Stromal cell of bone marrow (primary cell): ENCODE measurements at regions not wholly inside any gene's neighbourhood (a gene's known extent, or its start where the extent isn't known, plus 50 kb on each side); places are given as distances from the start of the nearest gene placed in this dataset.
"Not testable (repeated sequence)": the region's sequence is repeated elsewhere in the genome, so short reads cannot be mapped to it uniquely, and the experiment has no call there.

ENCODE experiments used
- DNase-seq: peaks from one replicate; pipeline ENCODE4 v3.0.0-alpha.2; 2012; ENCODE audit warnings: low read depth

DNA sequence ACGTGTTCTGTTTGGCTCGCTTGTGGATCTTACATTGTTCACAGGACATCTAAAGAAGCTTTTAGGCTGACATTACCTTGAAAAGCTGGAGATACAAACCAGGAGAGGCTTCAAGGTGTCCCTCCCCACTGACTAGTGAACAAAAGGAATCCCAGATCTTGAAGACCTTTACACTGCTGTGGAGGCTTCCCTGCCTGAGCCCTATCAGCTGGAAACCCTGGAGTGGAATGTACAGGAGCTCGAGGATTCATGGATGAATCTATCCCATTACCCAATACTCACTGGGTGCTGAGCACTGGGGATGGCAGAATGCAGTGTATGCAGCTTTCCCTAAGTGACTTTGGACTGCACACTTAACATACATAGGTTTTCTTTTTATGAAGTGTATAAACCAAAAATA, 82.3 kb upstream of the MFGE8 start:
- DNase-seq = no peak

DNA sequence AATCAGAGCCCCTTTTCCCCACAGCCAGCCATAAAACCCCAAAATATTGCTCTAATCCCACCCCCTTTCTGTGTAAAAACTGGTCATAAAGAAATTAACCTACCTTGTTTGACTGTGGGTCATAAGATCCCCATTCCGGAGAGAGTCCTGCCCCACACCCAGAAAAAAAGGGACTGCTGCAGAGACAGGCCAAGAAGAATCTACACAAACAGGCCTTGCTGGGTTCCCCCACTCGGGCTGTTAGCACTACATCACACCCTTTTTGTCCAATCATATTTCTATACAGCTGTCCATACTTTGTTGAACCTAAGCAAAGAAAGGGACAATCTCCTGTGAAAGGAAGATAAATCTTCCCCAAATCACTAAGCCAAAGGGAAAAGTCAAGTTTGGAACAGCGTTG, 84.4 kb upstream of the MFGE8 start:
- no peak for DNase-seq

DNA sequence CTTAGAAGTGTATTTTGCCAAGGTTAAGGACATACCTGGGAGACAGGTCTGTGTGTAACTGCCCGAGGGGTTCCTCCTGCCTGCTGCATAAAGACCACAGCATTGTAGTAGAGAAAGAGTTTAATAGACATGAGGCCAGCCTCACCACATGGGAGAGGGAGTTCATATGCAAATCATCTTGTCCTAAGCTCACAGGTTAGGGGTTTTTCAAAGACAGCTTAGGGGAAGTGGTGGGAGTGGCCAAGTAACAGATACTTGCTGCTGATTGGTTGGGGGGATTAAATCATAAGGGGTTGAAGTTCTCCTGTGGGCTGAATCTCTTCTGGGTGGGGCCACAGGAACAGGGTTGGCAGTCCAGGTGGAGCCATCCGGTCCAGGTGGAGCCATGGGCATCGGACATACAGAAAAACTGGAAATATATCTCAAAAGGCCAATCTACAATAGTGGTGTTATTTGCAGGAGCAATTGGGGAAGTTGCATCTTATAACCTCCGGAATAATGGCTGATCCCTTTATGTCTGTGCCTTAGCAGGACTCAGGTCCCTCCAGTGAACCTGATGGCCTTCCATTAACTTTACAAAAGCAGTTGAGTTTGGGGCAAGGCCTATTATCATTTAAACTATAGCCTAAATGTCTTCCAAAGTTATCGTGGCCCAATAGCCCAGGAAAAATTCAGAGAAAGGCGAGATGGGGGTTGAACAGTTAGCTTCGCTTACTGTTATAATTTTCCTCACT, 86.0 kb upstream of the MFGE8 start:
- no peak for DNase-seq

DNA sequence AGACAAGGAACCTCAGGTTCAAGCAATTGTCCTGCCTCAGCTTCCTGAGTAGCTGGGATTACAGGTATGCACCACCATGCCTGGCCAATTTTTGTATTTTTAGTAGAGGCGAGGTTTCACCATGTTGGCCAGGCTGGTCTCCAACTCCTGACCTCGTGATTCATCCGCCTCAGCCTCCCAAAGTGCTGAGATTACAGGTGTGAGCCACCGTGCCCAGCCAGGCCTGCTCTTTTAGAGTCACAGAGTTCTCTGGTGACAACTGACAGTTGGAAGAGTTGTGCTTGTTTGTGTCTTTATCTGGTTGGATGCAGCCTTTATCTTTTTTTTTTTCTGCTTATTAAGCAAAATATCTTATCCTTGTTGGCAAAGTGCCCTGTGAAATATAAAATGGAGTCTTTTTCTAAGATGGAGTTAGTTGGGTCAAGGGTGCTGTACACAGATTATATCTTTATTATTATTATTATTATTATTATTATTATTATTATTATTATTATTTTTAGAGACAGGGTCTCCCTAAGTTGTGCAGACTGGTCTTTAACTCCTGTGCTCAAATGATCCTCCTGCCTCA, 86.5 kb upstream of the ABHD2 start:
- DNase-seq = not testable (repeated sequence)

DNA sequence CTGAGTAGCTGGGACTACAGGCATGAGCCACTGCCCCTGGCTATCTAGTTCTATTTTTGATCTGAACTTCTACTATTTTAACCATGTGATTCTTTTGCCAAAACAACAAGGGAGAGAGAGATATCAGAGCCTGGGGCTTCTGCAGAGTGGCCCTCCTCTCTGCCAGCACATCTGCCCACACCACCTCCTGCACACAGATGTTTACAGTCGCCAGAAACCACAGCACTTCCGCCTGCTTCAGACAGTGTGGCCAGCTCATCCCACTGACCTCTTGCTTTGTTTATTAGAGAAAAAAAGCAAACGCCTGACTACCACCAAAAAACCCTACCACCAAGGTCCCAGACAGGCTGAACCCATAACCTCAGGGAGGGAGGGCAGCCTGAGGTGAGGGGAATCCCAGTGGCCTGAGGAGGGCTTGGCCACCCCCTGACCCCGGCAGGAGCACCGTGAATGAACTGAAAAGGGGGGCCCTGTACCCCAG, 85.9 kb upstream of the ABHD2 start:
- DNase-seq = no peak

DNA sequence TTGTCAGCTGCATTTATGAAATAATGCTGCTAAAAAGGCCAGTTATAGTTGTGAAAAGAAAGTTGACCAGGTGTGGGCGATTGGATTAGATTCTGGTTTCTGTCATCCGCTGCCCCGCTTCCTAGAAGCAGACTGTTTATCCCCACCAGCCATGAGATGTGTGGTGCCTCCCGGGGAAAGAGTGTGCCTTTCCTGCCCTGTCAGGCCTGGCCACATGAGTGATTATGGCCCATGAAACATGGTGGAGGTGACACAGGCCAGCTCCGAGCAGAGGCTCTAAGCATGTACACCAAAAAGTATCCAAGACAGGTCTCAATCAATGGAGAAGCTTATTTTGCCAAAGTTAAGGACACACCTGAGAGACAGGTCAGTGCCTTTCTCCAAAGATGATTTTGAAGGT, 85.4 kb upstream of the ABHD2 start:
- no peak for DNase-seq

DNA sequence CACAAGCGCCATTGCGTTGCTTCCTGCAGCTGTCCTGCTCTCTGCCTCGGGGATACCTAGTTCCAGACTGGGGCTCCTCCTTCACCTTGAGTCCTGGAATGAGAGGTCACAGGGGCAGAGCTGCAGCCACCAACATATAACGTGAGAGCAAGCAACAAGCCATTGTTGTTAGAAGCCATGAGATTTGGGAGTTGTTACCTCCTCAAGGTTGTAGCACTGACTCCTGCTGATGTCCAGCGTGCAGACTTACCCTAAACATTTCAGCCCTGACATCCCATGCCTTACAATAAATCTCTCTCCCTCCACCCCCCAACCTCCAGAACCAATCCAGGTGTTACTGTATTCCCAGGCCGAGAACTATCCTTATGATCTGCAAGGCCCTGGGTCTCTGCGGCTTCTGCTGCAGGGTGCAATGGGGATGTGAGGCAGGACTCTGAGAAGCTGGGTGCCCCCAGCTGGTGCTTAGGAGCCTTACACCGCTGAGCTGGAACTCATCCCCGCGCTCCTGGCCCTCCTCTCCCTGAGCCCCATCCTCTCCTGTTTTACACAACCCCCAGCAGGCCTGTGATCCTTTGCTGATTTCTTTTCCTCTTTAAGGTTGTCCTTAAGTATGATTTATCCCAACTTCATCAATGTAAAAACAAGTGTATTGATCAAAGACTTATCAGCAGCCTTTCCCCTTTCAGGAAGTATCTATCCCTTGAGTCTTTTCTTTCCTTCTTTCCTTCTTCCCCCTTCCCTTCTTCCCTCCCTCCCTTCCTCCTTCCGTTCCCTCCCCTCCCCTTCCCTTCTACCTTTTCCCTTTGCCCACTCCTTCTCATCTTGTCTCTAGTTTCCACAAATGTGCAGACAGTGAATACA, 84.2 kb upstream of the ABHD2 start:
- DNase-seq = no peak

DNA sequence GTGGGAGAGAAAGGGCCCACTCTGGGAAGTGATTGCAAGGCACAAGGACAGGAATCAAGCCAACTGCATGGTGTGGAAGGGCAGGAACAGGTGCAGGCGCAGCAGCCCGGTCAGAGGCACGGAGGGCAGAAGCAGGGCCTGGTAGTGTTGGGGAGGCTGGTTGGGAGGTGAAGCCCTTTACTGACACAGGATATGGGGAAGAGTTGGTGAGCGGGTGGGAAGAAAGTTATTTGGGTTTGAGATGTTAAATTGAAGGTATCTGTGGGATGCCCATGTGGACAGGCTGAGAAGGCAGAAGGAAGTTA, 83.6 kb upstream of the ABHD2 start:
- DNase-seq = no peak

DNA sequence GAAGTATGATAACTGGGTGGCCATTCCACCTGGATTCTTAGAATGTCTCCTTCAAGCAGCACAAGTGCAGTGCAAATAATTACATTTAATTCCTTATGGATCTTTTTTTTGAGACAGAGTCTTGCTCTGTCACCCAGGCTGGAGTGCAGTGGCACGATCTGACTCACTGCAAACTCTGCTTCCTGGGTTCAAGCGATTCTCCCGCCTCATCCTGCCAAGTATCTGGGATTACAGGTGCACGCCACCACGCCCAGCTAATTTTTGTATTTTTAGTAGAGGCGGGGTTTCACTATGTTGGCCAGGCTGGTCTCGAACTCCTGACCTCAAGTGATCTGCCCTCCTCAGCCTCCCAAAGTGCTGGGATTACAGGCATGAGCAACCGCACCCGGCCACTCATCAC, 80.7 kb upstream of the ABHD2 start:
- not testable (repeated sequence) for DNase-seq

DNA sequence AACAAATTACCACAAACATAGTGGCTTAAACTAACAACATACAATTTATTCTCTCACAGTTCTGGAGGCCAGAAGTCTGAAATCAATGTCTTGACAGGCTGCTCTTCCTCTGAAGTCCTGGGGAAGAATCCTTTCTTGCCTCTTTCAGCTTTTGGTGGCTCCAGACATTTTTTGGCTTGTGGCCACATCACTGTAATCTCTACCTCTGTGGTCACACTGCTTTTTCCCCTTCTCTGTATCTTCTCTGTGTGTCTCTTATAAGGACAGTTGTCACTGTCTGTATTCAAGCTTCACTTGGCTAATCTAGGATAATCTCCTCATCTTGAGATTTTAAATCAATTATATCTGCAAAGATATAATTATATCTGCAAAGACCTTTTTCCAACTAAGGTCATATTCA, 80.3 kb upstream of the ABHD2 start:
- no peak for DNase-seq

DNA sequence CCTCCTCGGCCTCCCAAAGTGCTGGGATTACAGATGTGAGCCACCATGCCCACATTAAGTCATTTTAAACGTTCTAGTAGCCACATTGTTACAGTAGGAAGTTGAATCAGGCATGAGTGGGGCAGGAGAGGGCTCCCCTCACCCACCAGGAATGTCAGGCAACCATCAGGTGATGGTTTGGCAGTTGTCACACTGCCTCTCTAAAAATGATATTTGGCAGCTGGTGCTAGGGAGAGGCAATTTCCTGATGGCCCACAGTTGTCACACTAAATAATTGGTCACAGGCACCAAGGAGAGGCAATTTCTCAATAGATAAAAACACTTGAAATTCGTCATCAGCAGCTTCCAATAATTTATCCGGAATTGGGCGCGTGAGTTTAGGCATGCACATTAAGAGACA, 79.2 kb upstream of the ABHD2 start:
- DNase-seq = no peak

DNA sequence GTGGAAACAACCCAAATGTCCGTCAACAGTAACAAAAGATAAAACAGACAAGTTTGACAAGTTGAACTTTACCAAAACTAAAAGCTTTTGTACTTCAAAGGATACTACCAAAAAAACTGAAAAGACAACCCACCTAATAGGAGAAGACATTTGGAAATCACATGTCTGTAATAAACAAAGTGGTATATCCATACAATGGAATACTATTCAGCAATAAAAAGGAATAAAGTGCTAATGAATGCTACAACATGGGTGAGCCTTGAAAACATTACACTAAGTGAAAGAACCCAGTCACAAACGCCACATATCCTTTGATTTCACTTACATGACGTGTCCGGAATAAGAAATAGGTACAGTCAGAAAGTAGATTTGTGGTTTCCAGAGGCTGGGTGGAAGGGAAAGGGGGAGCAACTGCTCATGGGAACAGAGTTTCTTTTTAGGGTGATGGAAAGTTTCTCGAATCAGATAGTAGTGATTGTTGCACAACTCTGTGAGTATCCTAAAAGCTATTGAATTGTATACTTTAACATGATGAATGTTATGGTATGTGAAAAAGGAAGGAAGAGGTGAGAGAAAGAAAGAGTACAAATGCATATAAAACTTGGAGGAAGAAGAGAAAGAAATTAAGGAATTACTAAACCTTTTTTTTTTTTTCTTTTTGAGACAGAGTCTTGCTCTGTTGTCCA, 72.7 kb upstream of the ABHD2 start:
- no peak for DNase-seq

DNA sequence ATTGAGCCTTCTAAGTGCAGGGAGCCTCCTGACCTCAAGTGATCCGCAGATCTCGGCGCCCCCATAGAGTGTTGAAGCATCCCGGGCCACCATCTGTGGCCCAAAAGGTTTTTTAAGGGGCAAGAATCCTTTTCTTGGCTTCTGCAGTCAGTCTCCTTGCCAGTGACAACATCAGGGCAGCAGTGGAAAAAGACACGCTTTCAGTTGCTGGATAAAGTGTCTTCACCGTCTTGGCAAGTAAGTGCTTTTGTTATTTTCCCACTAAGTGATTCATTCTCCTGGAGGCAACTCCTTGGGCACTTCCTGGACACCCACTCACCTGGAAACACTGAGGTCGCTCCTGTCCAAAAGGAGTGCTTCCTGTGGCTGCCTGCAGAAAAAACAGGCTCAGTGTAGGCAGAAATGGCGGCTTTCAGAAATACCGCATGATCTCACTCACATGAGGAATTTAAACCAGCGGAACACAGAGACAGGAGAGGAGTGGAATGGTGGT, 71.7 kb upstream of the ABHD2 start:
- DNase-seq = peak; percentile 47

DNA sequence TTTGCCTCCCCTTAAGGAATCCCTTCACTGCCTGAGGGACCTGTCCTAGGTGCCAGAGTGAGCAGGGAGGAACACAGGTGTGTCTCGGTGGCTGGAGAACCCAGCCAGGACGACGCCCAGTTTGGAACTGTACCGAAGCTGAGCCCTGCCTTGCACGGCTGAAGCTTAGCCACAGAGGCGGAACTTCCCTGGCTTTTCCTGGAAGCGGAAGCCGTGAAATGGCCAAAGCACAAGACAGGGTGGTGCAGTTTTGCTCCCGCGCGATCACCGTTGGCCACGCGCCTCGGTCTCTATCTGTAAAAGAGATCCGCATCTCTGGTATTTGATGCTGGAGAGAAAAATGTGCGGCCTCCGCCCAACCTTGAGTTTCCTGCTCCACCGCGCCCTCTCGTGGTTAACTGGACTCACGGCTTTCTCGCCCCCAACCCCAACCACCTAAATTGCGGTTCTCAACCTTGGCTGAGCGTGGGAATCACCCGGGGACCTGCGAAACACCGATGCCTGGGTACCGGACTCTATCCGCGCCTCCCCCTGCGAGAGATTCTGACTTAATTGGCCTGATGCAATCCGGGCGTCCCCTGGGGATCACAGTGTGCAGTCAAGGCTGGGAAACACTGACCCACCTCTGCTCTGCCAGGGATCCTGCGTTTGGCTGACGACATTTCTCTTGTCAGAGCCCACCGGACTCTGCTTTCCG, 70.7 kb upstream of the ABHD2 start:
- peak; percentile 67 for DNase-seq

DNA sequence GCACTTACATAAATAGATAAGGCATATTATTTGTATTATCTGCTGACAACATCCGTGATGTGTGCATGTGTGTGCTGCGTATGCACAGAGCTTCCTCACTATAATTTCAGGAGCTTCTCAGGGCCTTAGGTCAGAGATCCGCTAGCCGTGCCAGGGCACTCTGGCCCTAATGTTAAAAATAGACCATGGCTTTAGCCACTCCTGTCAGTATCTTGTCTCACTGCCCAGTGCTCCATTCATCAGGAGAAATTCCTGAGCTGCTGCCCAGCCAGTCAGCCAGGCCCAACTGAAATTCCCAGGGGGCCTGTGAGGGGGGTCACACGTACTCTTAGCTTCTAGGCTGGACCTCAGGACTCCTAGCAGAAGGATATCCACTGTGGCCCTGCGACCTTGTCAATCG, 70.0 kb upstream of the ABHD2 start:
- peak; percentile 62 for DNase-seq

DNA sequence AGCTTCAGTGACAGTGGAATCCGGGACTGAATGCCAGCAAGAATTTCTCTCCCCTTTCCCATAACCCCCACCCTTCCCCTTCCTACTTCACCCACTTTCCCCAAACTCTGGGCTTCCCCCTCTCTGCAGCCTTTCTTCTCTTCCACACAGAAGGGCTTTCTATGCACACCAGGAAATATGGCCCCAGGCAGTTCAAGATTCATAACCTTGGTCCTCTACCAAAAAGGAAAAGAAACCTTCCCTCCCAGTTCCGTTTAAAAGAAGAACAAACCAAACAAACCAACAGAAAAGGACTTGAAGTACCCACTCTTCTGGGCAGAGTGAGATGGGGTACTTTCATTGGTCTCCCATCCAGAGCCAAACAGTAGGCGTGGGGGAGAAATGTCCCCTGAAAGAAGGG, 68.8 kb upstream of the ABHD2 start:
- no peak for DNase-seq

DNA sequence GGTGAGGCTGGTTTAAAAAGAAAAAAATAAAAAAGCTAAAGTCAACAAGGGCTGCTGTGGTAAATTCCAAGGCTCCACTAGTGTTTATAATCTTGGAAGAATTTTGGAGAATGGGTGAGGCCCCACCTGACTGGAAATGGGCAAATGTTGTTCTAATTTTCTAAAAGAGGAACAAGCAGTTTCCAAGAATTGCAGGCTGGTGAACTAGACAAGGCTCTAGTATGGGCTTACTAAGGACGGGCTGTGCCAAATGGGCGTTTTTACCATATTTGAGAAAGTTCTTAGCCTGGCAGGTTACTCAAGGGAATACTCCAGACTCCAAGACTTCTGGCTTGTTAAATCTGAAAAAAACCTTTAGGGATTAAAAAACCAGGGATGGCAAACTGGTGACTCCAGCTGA, 67.0 kb upstream of the ABHD2 start:
- DNase-seq = peak; percentile 60

DNA sequence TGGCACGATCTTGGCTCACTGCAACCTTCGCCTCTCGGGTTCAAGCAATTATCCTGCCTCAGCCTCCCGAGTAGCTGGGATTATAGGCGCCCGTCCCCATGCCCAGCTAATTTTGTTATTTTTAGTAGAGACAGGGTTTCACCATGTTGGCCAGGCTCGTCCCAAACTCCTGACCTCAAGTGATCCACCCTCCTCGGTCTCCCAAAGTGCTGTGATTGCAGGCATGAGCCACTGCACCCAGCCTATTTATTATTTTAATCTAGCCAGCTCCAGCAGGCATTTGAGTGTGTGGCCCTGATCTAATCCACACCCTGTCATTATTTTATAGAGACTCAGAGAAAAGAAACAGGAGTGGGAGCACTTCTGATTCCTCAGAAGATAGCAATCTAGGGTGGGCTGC, 66.4 kb upstream of the ABHD2 start:
- not testable (repeated sequence) for DNase-seq

DNA sequence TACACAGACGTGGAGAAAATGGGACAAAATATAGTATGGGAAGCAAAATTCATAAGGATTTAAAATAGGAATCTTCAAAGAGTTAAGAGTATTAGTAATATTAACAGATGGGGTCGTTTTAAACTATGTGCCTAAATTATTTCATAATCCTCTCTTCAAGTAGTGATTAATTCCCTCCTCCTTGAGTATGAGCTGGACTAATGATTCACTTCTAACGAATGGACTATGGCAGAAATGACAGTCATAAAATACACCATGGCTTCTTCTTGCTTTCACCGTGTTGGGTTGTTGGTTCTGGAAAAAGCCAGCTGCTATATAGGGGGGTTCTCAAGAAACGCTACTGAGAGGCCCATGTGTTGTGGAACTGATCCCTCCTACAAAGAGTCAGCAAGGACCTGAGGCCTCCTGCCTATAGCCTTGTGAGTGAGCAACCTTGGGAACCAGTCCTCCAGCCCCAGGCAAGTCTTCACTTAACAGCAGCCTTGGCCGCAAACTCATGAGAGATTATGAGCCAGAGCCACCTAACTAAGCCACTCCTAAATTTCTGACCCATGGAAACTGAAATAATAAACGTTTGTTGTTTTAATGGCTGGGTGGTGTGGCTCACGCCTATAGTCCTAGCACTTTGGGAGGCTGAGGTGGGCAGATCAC, 64.8 kb upstream of the ABHD2 start:
- DNase-seq = no peak

DNA sequence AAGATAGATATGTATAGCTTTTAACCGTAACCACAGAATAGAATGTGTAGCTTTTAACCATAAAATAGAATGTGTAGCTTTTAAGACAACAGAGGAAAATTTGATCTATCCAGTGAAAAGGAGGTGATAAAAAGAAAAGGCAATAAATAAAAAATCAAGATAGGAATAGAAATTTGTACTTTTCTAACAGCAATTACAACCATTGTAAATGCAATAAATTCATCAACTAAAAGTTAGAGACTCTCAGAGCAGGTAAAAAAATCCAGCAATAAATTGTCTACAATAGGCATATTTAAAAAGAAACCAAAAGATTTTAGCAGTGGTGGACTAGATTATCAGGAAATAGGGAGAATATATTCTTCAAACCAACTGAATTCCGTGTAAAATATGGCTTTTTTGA, 63.8 kb upstream of the ABHD2 start:
- no peak for DNase-seq

DNA sequence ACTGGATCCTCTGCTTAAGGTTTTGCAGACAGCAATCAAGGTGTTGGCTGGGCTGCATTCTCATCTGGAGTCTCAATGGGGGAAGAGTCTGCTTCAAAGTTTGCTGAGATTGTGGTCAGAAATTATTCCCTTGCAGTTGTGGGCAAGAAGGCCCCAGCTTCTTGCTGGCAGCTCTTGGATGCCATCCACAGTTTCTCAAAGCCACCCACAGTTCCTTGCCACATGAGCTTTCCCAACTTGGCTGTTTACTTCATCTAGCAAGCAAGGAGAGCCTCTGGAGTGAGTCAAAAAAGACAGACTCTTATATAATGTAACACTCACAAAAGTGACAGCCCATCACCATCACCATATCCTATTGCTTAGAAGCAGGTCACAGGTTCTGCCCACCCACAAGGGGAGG, 62.1 kb upstream of the ABHD2 start:
- DNase-seq = no peak
